ENCODE measurements at regions not wholly inside any gene's neighbourhood (a gene's known extent, or its start where the extent isn't known, plus 50 kb on each side); places are given as distances from the start of the nearest gene placed in this dataset.

DNA sequence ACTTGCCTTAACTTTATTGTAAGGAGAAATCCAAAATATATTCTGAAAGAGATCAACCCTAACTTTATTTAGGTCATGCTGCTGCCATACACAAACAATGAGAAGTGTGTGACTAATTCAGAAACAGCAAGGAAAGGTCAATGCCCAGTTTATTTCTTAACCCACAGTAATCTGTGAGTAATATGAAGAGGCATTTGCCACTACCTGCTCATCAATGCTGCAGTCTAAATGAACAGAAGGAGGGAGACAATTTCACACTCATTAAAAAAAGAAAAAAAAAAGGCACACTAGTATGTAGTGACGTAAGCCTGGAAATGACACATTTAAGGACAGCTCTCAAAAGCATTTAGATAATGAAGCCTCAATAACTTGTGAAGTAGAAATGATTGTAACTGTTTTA, 90.5 kb upstream of the FOXN3 start:
- TF ChIP-seq, protein P1, sequence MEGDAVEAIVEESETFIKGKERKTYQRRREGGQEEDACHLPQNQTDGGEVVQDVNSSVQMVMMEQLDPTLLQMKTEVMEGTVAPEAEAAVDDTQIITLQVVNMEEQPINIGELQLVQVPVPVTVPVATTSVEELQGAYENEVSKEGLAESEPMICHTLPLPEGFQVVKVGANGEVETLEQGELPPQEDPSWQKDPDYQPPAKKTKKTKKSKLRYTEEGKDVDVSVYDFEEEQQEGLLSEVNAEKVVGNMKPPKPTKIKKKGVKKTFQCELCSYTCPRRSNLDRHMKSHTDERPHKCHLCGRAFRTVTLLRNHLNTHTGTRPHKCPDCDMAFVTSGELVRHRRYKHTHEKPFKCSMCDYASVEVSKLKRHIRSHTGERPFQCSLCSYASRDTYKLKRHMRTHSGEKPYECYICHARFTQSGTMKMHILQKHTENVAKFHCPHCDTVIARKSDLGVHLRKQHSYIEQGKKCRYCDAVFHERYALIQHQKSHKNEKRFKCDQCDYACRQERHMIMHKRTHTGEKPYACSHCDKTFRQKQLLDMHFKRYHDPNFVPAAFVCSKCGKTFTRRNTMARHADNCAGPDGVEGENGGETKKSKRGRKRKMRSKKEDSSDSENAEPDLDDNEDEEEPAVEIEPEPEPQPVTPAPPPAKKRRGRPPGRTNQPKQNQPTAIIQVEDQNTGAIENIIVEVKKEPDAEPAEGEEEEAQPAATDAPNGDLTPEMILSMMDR (IDR thresholded peaks at IDR 0.05), result no peak
- no peak for TF ChIP-seq EZH2 (IDR thresholded peaks at IDR 0.05; ENCODE audit: borderline replicate concordance, insufficient read depth, low read depth, low read length, poor library complexity, severe bottlenecking)

Data from B cell (primary cell).